C4-2B (cell line): ENCODE measurements at regions not wholly inside any gene's neighbourhood (a gene's known extent, or its start where the extent isn't known, plus 50 kb on each side); places are given as distances from the start of the nearest gene placed in this dataset.

Experiments
- H3K27ac ChIP-seq: fragments of 450-650 bp; 2 replicates; pipeline ENCODE4 v1.5.1; 2017
- CTCF ChIP-seq: fragments of 450-650 bp; conservative IDR thresholded peaks from 2 replicates; pipeline ENCODE4 v1.5.1; 2017; ENCODE audit warnings: mild to moderate bottlenecking
- ZFX ChIP-seq: fragments of 450-650 bp; IDR thresholded peaks from 2 replicates; pipeline ENCODE4 v1.6.1; 2017

GRCh38 chr7:153510674-153511073 lies 541.5 kb upstream of the DPP6 start:
- no peak overlapping the region for H3K27ac ChIP-seq
- TF ChIP-seq ZFX (no peak), CTCF (no peak)

GRCh38 chr7:153514032-153514431 lies 538.2 kb upstream of the DPP6 start:
- no peak overlapping the region for H3K27ac ChIP-seq
- TF ChIP-seq ZFX (no peak), CTCF (no peak)

- TF ChIP-seq CTCF (no peak), ZFX (no peak)
- no peak overlapping the region for H3K27ac ChIP-seq
These were observed 536.8 kb upstream of the DPP6 start for GRCh38 chr7:153515359-153515758.

- H3K27ac ChIP-seq: no peak overlapping the region
- TF ChIP-seq ZFX (no peak), CTCF (no peak)
These were observed 533.8 kb upstream of the DPP6 start for GRCh38 chr7:153518201-153518984.

- no peak overlapping the region for H3K27ac ChIP-seq
- TF ChIP-seq ZFX: no peak
- no peak for TF ChIP-seq CTCF
These were observed 530.8 kb upstream of the DPP6 start for GRCh38 chr7:153521370-153521769.

- no peak overlapping the region for H3K27ac ChIP-seq
- no peak for TF ChIP-seq ZFX
These were observed 529.9 kb upstream of the DPP6 start for GRCh38 chr7:153522261-153522660.

- H3K27ac ChIP-seq: no peak overlapping the region
- no peak for TF ChIP-seq CTCF
- no peak for TF ChIP-seq ZFX
These were observed 528.7 kb upstream of the DPP6 start for GRCh38 chr7:153523320-153524015.
